ENCODE measurements at regions not wholly inside any gene's neighbourhood (a gene's known extent, or its start where the extent isn't known, plus 50 kb on each side); places are given as distances from the start of the nearest gene placed in this dataset.

GRCh38 chr7:7118822-7119221, 63.5 kb upstream of the C1GALT1 start:
- no peak for DNase-seq (ENCODE audit: low read depth)

- no peak for DNase-seq (ENCODE audit: low read depth)
These were observed 62.6 kb upstream of the C1GALT1 start for GRCh38 chr7:7119729-7120128.

GRCh38 chr7:7122033-7122478, 60.3 kb upstream of the C1GALT1 start:
- DNase-seq (ENCODE audit: low read depth) = no peak

- DNase-seq (ENCODE audit: low read depth) = no peak
These were observed 59.6 kb upstream of the C1GALT1 start for GRCh38 chr7:7122701-7123281.

- no peak for DNase-seq (ENCODE audit: low read depth)
These were observed 56.4 kb upstream of the C1GALT1 start for GRCh38 chr7:7125963-7126362.

GRCh38 chr7:7127773-7128172, 54.6 kb upstream of the C1GALT1 start:
- DNase-seq (ENCODE audit: low read depth) = no peak

- no peak for DNase-seq (ENCODE audit: low read depth)
These were observed 53.0 kb upstream of the C1GALT1 start for GRCh38 chr7:7129381-7129780.

- no peak for DNase-seq (ENCODE audit: low read depth)
These were observed 51.1 kb upstream of the C1GALT1 start for GRCh38 chr7:7131273-7131672.

All from stimulated activated CD8-positive, alpha-beta memory T cell treated with anti-CD3 and anti-CD28 coated beads, Interleukin-12 subunit alpha, Interleukin-12 subunit beta, amount 100 ng/mL, for 4 hours (primary cell).